ENCODE measurements at regions not wholly inside any gene's neighbourhood (a gene's known extent, or its start where the extent isn't known, plus 50 kb on each side); places are given as distances from the start of the nearest gene placed in this dataset.

GRCh38 chr11:45593992-45594391 lies 71.4 kb downstream of the CHST1 start:
- no peak overlapping the region for H3K14ac ChIP-seq (replicated peaks; ENCODE audit: low read depth, low read length)
- H2BK5ac ChIP-seq (ENCODE audit: low read depth, low read length, poor library complexity, severe bottlenecking) = no peak overlapping the region
- no peak for TF ChIP-seq CHD1 (IDR thresholded peaks at IDR 0.05; ENCODE audit: low read depth, low read length)
- no peak for TF ChIP-seq CEBPB (IDR thresholded peaks at IDR 0.05; ENCODE audit: low read depth, low read length)
- TF ChIP-seq SMC3 (IDR thresholded peaks at IDR 0.05; ENCODE audit: low read depth, low read length) = no peak
- no peak for TF ChIP-seq RAD21 (IDR thresholded peaks at IDR 0.05; ENCODE audit: low read length)
- no peak for TF ChIP-seq MAFK (IDR thresholded peaks at IDR 0.05; ENCODE audit: low read depth, low read length)
- TF ChIP-seq MAZ (IDR thresholded peaks at IDR 0.05; ENCODE audit: borderline replicate concordance, low read depth, low read length) = no peak
- TF ChIP-seq MXI1 (IDR thresholded peaks at IDR 0.05; ENCODE audit: borderline replicate concordance, low read depth, low read length) = no peak
- no peak for TF ChIP-seq RFX5 (IDR thresholded peaks at IDR 0.05; ENCODE audit: low read depth, low read length)
- TF ChIP-seq, protein P1, sequence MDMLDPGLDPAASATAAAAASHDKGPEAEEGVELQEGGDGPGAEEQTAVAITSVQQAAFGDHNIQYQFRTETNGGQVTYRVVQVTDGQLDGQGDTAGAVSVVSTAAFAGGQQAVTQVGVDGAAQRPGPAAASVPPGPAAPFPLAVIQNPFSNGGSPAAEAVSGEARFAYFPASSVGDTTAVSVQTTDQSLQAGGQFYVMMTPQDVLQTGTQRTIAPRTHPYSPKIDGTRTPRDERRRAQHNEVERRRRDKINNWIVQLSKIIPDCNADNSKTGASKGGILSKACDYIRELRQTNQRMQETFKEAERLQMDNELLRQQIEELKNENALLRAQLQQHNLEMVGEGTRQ (IDR thresholded peaks at IDR 0.05; ENCODE audit: low read depth, low read length) = no peak
- no peak for TF ChIP-seq POLR2A (IDR thresholded peaks at IDR 0.05; ENCODE audit: low read depth, low read length)
- no peak for TF ChIP-seq NFE2L2 (IDR thresholded peaks at IDR 0.05; ENCODE audit: low read depth, low read length)
- TF ChIP-seq, protein P2, sequence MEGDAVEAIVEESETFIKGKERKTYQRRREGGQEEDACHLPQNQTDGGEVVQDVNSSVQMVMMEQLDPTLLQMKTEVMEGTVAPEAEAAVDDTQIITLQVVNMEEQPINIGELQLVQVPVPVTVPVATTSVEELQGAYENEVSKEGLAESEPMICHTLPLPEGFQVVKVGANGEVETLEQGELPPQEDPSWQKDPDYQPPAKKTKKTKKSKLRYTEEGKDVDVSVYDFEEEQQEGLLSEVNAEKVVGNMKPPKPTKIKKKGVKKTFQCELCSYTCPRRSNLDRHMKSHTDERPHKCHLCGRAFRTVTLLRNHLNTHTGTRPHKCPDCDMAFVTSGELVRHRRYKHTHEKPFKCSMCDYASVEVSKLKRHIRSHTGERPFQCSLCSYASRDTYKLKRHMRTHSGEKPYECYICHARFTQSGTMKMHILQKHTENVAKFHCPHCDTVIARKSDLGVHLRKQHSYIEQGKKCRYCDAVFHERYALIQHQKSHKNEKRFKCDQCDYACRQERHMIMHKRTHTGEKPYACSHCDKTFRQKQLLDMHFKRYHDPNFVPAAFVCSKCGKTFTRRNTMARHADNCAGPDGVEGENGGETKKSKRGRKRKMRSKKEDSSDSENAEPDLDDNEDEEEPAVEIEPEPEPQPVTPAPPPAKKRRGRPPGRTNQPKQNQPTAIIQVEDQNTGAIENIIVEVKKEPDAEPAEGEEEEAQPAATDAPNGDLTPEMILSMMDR (conservative IDR thresholded peaks at IDR 0.05; ENCODE audit: low read depth, low read length) = no peak
- TF ChIP-seq BHLHE40 (IDR thresholded peaks at IDR 0.05; ENCODE audit: low read depth, low read length) = no peak
- TF ChIP-seq FOS (IDR thresholded peaks at IDR 0.05; ENCODE audit: low read depth, low read length) = no peak
- TF ChIP-seq RCOR1 (IDR thresholded peaks at IDR 0.05; ENCODE audit: insufficient replicate concordance, low read length) = no peak
- H2BK20ac ChIP-seq (ENCODE audit: low read depth, low read length) = no peak overlapping the region
- no TSS peak for BruUV-seq (replicated peaks)
- no peak overlapping the region for H4K5ac ChIP-seq (ENCODE audit: low read depth, low read length)
- no peaks in the 10 kb centered on the region for H3K36me3 ChIP-seq (ENCODE audit: control insufficient read depth, insufficient read depth, low read length)
- H3K56ac ChIP-seq (ENCODE audit: extremely low read depth, insufficient read depth, low read length) = no peak overlapping the region
- no peaks in the 10 kb centered on the region for H3K4me1 ChIP-seq (ENCODE audit: control insufficient read depth, insufficient read depth, low read length)
- CTCF ChIA-PET = interaction anchor here (0.7 kb wide), 1 partner anchor 95 kb away, joined by 4 read pairs; no protein-coding TSS in a partner anchor
- POLR2A ChIA-PET (ENCODE audit: unreplicated experiment) = no interaction called here
- dilution Hi-C loops (cut with HindIII; ENCODE audit: low sequenced_read_pairs, unreplicated experiment) = no loop called here
- H4K20me1 ChIP-seq (ENCODE audit: insufficient read depth, low read length) = no peaks in the 10 kb centered on the region
- no peak overlapping the region for H3K18ac ChIP-seq (ENCODE audit: low read depth, low read length)
- no peak overlapping the region for H2BK120ac ChIP-seq (ENCODE audit: low read depth, low read length)
- H3K9me3 ChIP-seq (ENCODE audit: control insufficient read depth, insufficient read depth, low read length) = no peaks in the 10 kb centered on the region
- no peak overlapping the region for H3K9ac ChIP-seq (ENCODE audit: low read depth, low read length)
- H3K79me1 ChIP-seq (ENCODE audit: low read depth in 1 of 2, low read length in 2 of 2) = no peaks in the 10 kb centered on the region
- H3K27ac ChIP-seq (ENCODE audit: insufficient read depth, low read length) = no peak overlapping the region
- in situ Hi-C loops (cut with MboI; ENCODE audit: low sequenced_read_pairs) = no loop called here
- H2AK5ac ChIP-seq (ENCODE audit: low read depth, low read length) = no peak overlapping the region
- WGBS, 2 experiments (ENCODE audit: extremely low coverage in 2 of 2, insufficient read length in 1 of 2) = 60% methylated on average over 1 of the region's 4 CpGs; no CpG with 5 or more reads in 1 of the 2 experiments
- H3K23ac ChIP-seq (ENCODE audit: low read depth, low read length) = no peak overlapping the region
- intact Hi-C loops (cut with micrococcal nuclease) = no loop called here
- no peak overlapping the region for H2AK9ac ChIP-seq (replicated peaks; ENCODE audit: low read depth, low read length, poor library complexity)
- no peak overlapping the region for H2BK15ac ChIP-seq (ENCODE audit: low read depth, low read length)
- ATAC-seq (ENCODE audit: low read depth) (no peak), DNase-seq (no peak)
- no peak overlapping the region for H2AFZ ChIP-seq (replicated peaks; ENCODE audit: low read length, poor library complexity)
- no peak overlapping the region for H3K4ac ChIP-seq (ENCODE audit: low read depth, low read length)
- peaks cover 2% of the 10 kb centered on the region for H3K27me3 ChIP-seq (ENCODE audit: control insufficient read depth, insufficient read depth, low read length)
- H4K8ac ChIP-seq (ENCODE audit: low read depth in 2 of 2, low read length in 2 of 2) = no peak overlapping the region
- H3K9me1 ChIP-seq (ENCODE audit: insufficient read depth, low read length) = no peaks in the 10 kb centered on the region
- H3K4me3 ChIP-seq (ENCODE audit: insufficient read depth, low read depth, low read length) = no peak overlapping the region
- no peak overlapping the region for H4K91ac ChIP-seq (ENCODE audit: insufficient read depth, low read depth, low read length)
- no peak overlapping the region for H3K4me2 ChIP-seq (ENCODE audit: low read depth, low read length)

Measured in IMR-90 (cell line).